ENCODE measurements at regions not wholly inside any gene's neighbourhood (a gene's known extent, or its start where the extent isn't known, plus 50 kb on each side); places are given as distances from the start of the nearest gene placed in this dataset.

GRCh38 chr2:60154142-60154541 lies 399.3 kb downstream of the BCL11A start:
- TF ChIP-seq POLR2AphosphoS5 (IDR thresholded peaks at IDR 0.05): no peak
- TF ChIP-seq POLR2A (IDR thresholded peaks at IDR 0.05): no peak
- no peak for TF ChIP-seq CTCF (IDR thresholded peaks at IDR 0.05)
- no peaks in the 10 kb centered on the region for H3K4me1 ChIP-seq
- no peak overlapping the region for H3K27ac ChIP-seq
- no peaks in the 10 kb centered on the region for H3K36me3 ChIP-seq
- intact Hi-C loops (cut with DNase I; ENCODE audit: low total_unique reads): no loop called here
- H3K9me3 ChIP-seq: peaks cover 0 to 9% of the 10 kb centered on the region in 2 donors
- no peak overlapping the region for H3K4me3 ChIP-seq
- no peak for DNase-seq (ENCODE audit: low spot score in 2 of 2)
- no peaks in the 10 kb centered on the region for H3K27me3 ChIP-seq

- Histone ChIP-seq H3K9me3 (peaks cover 0 to 9% of the 10 kb centered on the region in 2 donors), H3K4me3 (no peak overlapping the region), H3K4me1 (no peaks in the 10 kb centered on the region), H3K27me3 (no peaks in the 10 kb centered on the region), H3K36me3 (no peaks in the 10 kb centered on the region), H3K27ac (no peak overlapping the region)
- no peak for TF ChIP-seq POLR2A (IDR thresholded peaks at IDR 0.05)
- TF ChIP-seq CTCF (IDR thresholded peaks at IDR 0.05): peak in 1 of 3 donors; percentile 33
- DNase-seq (ENCODE audit: low spot score in 2 of 2): no peak
- intact Hi-C loops (cut with DNase I; ENCODE audit: low total_unique reads): no loop called here
These were observed 401.1 kb downstream of the BCL11A start for GRCh38 chr2:60152226-60152833.

GRCh38 chr2:60149176-60149575 lies 404.3 kb downstream of the BCL11A start:
- peaks cover 0 to 9% of the 10 kb centered on the region in 2 donors for H3K9me3 ChIP-seq
- no peaks in the 10 kb centered on the region for H3K36me3 ChIP-seq
- no peak overlapping the region for H3K27ac ChIP-seq
- H3K4me3 ChIP-seq: no peak overlapping the region
- no peak for DNase-seq (ENCODE audit: low spot score in 2 of 2)
- TF ChIP-seq POLR2AphosphoS5 (IDR thresholded peaks at IDR 0.05) (no peak), CTCF (IDR thresholded peaks at IDR 0.05) (no peak), POLR2A (IDR thresholded peaks at IDR 0.05) (no peak)
- no peaks in the 10 kb centered on the region for H3K27me3 ChIP-seq
- intact Hi-C loops (cut with DNase I; ENCODE audit: low total_unique reads): no loop called here
- no peaks in the 10 kb centered on the region for H3K4me1 ChIP-seq

- intact Hi-C loops (cut with DNase I; ENCODE audit: low total_unique reads): no loop called here
- no peaks in the 10 kb centered on the region for H3K27me3 ChIP-seq
- no peaks in the 10 kb centered on the region for H3K36me3 ChIP-seq
These were observed 404.7 kb downstream of the BCL11A start for GRCh38 chr2:60148716-60149115.

GRCh38 chr2:60140185-60140584 lies 413.3 kb downstream of the BCL11A start:
- peaks cover 9 to 14% of the 10 kb centered on the region in 2 donors for H3K9me3 ChIP-seq
- DNase-seq (ENCODE audit: low spot score in 2 of 2): no peak
- no peak overlapping the region for H3K27ac ChIP-seq
- no peaks in the 10 kb centered on the region for H3K36me3 ChIP-seq
- no peak for TF ChIP-seq CTCF (IDR thresholded peaks at IDR 0.05)
- TF ChIP-seq POLR2AphosphoS5 (IDR thresholded peaks at IDR 0.05): no peak
- no peak for TF ChIP-seq POLR2A (IDR thresholded peaks at IDR 0.05)
- H3K4me1 ChIP-seq: no peaks in the 10 kb centered on the region
- H3K4me3 ChIP-seq: no peak overlapping the region
- no peaks in the 10 kb centered on the region for H3K27me3 ChIP-seq
- intact Hi-C loops (cut with DNase I; ENCODE audit: low total_unique reads): no loop called here

More at GRCh38 chr2:60148716-60149115, 404.7 kb downstream of the BCL11A start:
- Histone ChIP-seq H3K4me1 (no peaks in the 10 kb centered on the region), H3K9me3 (peaks cover 0 to 7% of the 10 kb centered on the region in 2 donors), H3K4me3 (no peak overlapping the region), H3K27ac (no peak overlapping the region)
- no peak for DNase-seq (ENCODE audit: low spot score in 2 of 2)
- TF ChIP-seq CTCF (IDR thresholded peaks at IDR 0.05) (no peak), POLR2AphosphoS5 (IDR thresholded peaks at IDR 0.05) (no peak), POLR2A (IDR thresholded peaks at IDR 0.05) (no peak)
